ENCODE measurements at regions not wholly inside any gene's neighbourhood (a gene's known extent, or its start where the extent isn't known, plus 50 kb on each side); places are given as distances from the start of the nearest gene placed in this dataset.

GRCh38 chr2:66789741-66790140, 354.8 kb downstream of the MEIS1 start:
- no peak overlapping the region for H3K4me3 ChIP-seq (ENCODE audit: low read length in 2 of 2)
- H3K36me3 ChIP-seq (ENCODE audit: control insufficient read depth in 2 of 2, insufficient read depth in 2 of 2, low read length in 2 of 2), result no peaks in the 10 kb centered on the region
- no peak overlapping the region for H3K27ac ChIP-seq (ENCODE audit: low read depth in 2 of 2, low read length in 2 of 2)
- H3K4me1 ChIP-seq (ENCODE audit: control insufficient read depth in 2 of 2, insufficient read depth in 2 of 2, low read length in 2 of 2), result no peaks in the 10 kb centered on the region
- no peak overlapping the region for H3K9ac ChIP-seq (ENCODE audit: low read depth in 1 of 2, low read length in 2 of 2)
- H3K9me3 ChIP-seq (ENCODE audit: control insufficient read depth in 2 of 2, low read length in 2 of 2), result no peaks in the 10 kb centered on the region
- no peaks in the 10 kb centered on the region for H3K27me3 ChIP-seq (ENCODE audit: control insufficient read depth in 2 of 2, insufficient read depth in 2 of 2, low read length in 2 of 2)

- Histone ChIP-seq H3K27ac (ENCODE audit: low read depth in 2 of 2, low read length in 2 of 2) (no peak overlapping the region), H3K4me1 (ENCODE audit: control insufficient read depth in 2 of 2, insufficient read depth in 2 of 2, low read length in 2 of 2) (no peaks in the 10 kb centered on the region), H3K27me3 (ENCODE audit: control insufficient read depth in 2 of 2, insufficient read depth in 2 of 2, low read length in 2 of 2) (no peaks in the 10 kb centered on the region), H3K9me3 (ENCODE audit: control insufficient read depth in 2 of 2, low read length in 2 of 2) (no peaks in the 10 kb centered on the region), H3K4me3 (ENCODE audit: low read length in 2 of 2) (no peak overlapping the region), H3K36me3 (ENCODE audit: control insufficient read depth in 2 of 2, insufficient read depth in 2 of 2, low read length in 2 of 2) (no peaks in the 10 kb centered on the region), H3K9ac (ENCODE audit: low read depth in 1 of 2, low read length in 2 of 2) (no peak overlapping the region)
Observed at GRCh38 chr2:66790651-66791181, 355.8 kb downstream of the MEIS1 start.

GRCh38 chr2:66794070-66794469, 359.1 kb downstream of the MEIS1 start:
- no peak overlapping the region for H3K27ac ChIP-seq (ENCODE audit: low read depth in 2 of 2, low read length in 2 of 2)
- no peaks in the 10 kb centered on the region for H3K27me3 ChIP-seq (ENCODE audit: control insufficient read depth in 2 of 2, insufficient read depth in 2 of 2, low read length in 2 of 2)
- no peaks in the 10 kb centered on the region for H3K4me1 ChIP-seq (ENCODE audit: control insufficient read depth in 2 of 2, insufficient read depth in 2 of 2, low read length in 2 of 2)
- H3K9ac ChIP-seq (ENCODE audit: low read depth in 1 of 2, low read length in 2 of 2), result no peak overlapping the region
- H3K4me3 ChIP-seq (ENCODE audit: low read length in 2 of 2), result no peak overlapping the region
- H3K36me3 ChIP-seq (ENCODE audit: control insufficient read depth in 2 of 2, insufficient read depth in 2 of 2, low read length in 2 of 2), result no peaks in the 10 kb centered on the region
- no peaks in the 10 kb centered on the region for H3K9me3 ChIP-seq (ENCODE audit: control insufficient read depth in 2 of 2, low read length in 2 of 2)

- H3K36me3 ChIP-seq (ENCODE audit: control insufficient read depth in 2 of 2, insufficient read depth in 2 of 2, low read length in 2 of 2), result no peaks in the 10 kb centered on the region
- no peak overlapping the region for H3K4me3 ChIP-seq (ENCODE audit: low read length in 2 of 2)
- H3K27ac ChIP-seq (ENCODE audit: low read depth in 2 of 2, low read length in 2 of 2), result no peak overlapping the region
- H3K9ac ChIP-seq (ENCODE audit: low read depth in 1 of 2, low read length in 2 of 2), result no peak overlapping the region
- no peaks in the 10 kb centered on the region for H3K27me3 ChIP-seq (ENCODE audit: control insufficient read depth in 2 of 2, insufficient read depth in 2 of 2, low read length in 2 of 2)
- no peaks in the 10 kb centered on the region for H3K4me1 ChIP-seq (ENCODE audit: control insufficient read depth in 2 of 2, insufficient read depth in 2 of 2, low read length in 2 of 2)
- no peaks in the 10 kb centered on the region for H3K9me3 ChIP-seq (ENCODE audit: control insufficient read depth in 2 of 2, low read length in 2 of 2)
Observed at GRCh38 chr2:66794551-66794950, 359.6 kb downstream of the MEIS1 start.

- Histone ChIP-seq H3K27ac (ENCODE audit: low read depth in 2 of 2, low read length in 2 of 2) (no peak overlapping the region), H3K4me1 (ENCODE audit: control insufficient read depth in 2 of 2, insufficient read depth in 2 of 2, low read length in 2 of 2) (no peaks in the 10 kb centered on the region), H3K4me3 (ENCODE audit: low read length in 2 of 2) (no peak overlapping the region), H3K36me3 (ENCODE audit: control insufficient read depth in 2 of 2, insufficient read depth in 2 of 2, low read length in 2 of 2) (no peaks in the 10 kb centered on the region), H3K27me3 (ENCODE audit: control insufficient read depth in 2 of 2, insufficient read depth in 2 of 2, low read length in 2 of 2) (no peaks in the 10 kb centered on the region), H3K9me3 (ENCODE audit: control insufficient read depth in 2 of 2, low read length in 2 of 2) (no peaks in the 10 kb centered on the region), H3K9ac (ENCODE audit: low read depth in 1 of 2, low read length in 2 of 2) (no peak overlapping the region)
Observed at GRCh38 chr2:66802877-66803276, 368.0 kb downstream of the MEIS1 start.

- Histone ChIP-seq H3K9me3 (ENCODE audit: control insufficient read depth in 2 of 2, low read length in 2 of 2) (no peaks in the 10 kb centered on the region), H3K4me3 (ENCODE audit: low read length in 2 of 2) (no peak overlapping the region), H3K36me3 (ENCODE audit: control insufficient read depth in 2 of 2, insufficient read depth in 2 of 2, low read length in 2 of 2) (no peaks in the 10 kb centered on the region), H3K27me3 (ENCODE audit: control insufficient read depth in 2 of 2, insufficient read depth in 2 of 2, low read length in 2 of 2) (no peaks in the 10 kb centered on the region), H3K4me1 (ENCODE audit: control insufficient read depth in 2 of 2, insufficient read depth in 2 of 2, low read length in 2 of 2) (no peaks in the 10 kb centered on the region), H3K9ac (ENCODE audit: low read depth in 1 of 2, low read length in 2 of 2) (no peak overlapping the region), H3K27ac (ENCODE audit: low read depth in 2 of 2, low read length in 2 of 2) (no peak overlapping the region)
Observed at GRCh38 chr2:66803726-66804125, 368.8 kb downstream of the MEIS1 start.

GRCh38 chr2:66805016-66805865, 370.3 kb downstream of the MEIS1 start:
- Histone ChIP-seq H3K36me3 (ENCODE audit: control insufficient read depth in 2 of 2, insufficient read depth in 2 of 2, low read length in 2 of 2) (no peaks in the 10 kb centered on the region), H3K9ac (ENCODE audit: low read depth in 1 of 2, low read length in 2 of 2) (no peak overlapping the region), H3K27me3 (ENCODE audit: control insufficient read depth in 2 of 2, insufficient read depth in 2 of 2, low read length in 2 of 2) (no peaks in the 10 kb centered on the region), H3K4me3 (ENCODE audit: low read length in 2 of 2) (no peak overlapping the region), H3K9me3 (ENCODE audit: control insufficient read depth in 2 of 2, low read length in 2 of 2) (no peaks in the 10 kb centered on the region), H3K4me1 (ENCODE audit: control insufficient read depth in 2 of 2, insufficient read depth in 2 of 2, low read length in 2 of 2) (no peaks in the 10 kb centered on the region), H3K27ac (ENCODE audit: low read depth in 2 of 2, low read length in 2 of 2) (no peak overlapping the region)

- Histone ChIP-seq H3K4me3 (ENCODE audit: low read length in 2 of 2) (no peak overlapping the region), H3K9ac (ENCODE audit: low read depth in 1 of 2, low read length in 2 of 2) (no peak overlapping the region), H3K27me3 (ENCODE audit: control insufficient read depth in 2 of 2, insufficient read depth in 2 of 2, low read length in 2 of 2) (no peaks in the 10 kb centered on the region), H3K4me1 (ENCODE audit: control insufficient read depth in 2 of 2, insufficient read depth in 2 of 2, low read length in 2 of 2) (no peaks in the 10 kb centered on the region), H3K36me3 (ENCODE audit: control insufficient read depth in 2 of 2, insufficient read depth in 2 of 2, low read length in 2 of 2) (no peaks in the 10 kb centered on the region), H3K27ac (ENCODE audit: low read depth in 2 of 2, low read length in 2 of 2) (no peak overlapping the region), H3K9me3 (ENCODE audit: control insufficient read depth in 2 of 2, low read length in 2 of 2) (no peaks in the 10 kb centered on the region)
Observed at GRCh38 chr2:66805968-66806367, 371.0 kb downstream of the MEIS1 start.

GRCh38 chr2:66813525-66813924, 378.6 kb downstream of the MEIS1 start:
- Histone ChIP-seq H3K27me3 (ENCODE audit: control insufficient read depth in 2 of 2, insufficient read depth in 2 of 2, low read length in 2 of 2) (no peaks in the 10 kb centered on the region), H3K9me3 (ENCODE audit: control insufficient read depth in 2 of 2, low read length in 2 of 2) (no peaks in the 10 kb centered on the region), H3K36me3 (ENCODE audit: control insufficient read depth in 2 of 2, insufficient read depth in 2 of 2, low read length in 2 of 2) (no peaks in the 10 kb centered on the region), H3K4me3 (ENCODE audit: low read length in 2 of 2) (no peak overlapping the region), H3K27ac (ENCODE audit: low read depth in 2 of 2, low read length in 2 of 2) (no peak overlapping the region), H3K4me1 (ENCODE audit: control insufficient read depth in 2 of 2, insufficient read depth in 2 of 2, low read length in 2 of 2) (no peaks in the 10 kb centered on the region), H3K9ac (ENCODE audit: low read depth in 1 of 2, low read length in 2 of 2) (no peak overlapping the region)

GRCh38 chr2:66813976-66814375, 379.1 kb downstream of the MEIS1 start:
- Histone ChIP-seq H3K27me3 (ENCODE audit: control insufficient read depth in 2 of 2, insufficient read depth in 2 of 2, low read length in 2 of 2) (no peaks in the 10 kb centered on the region), H3K4me3 (ENCODE audit: low read length in 2 of 2) (no peak overlapping the region), H3K9ac (ENCODE audit: low read depth in 1 of 2, low read length in 2 of 2) (no peak overlapping the region), H3K4me1 (ENCODE audit: control insufficient read depth in 2 of 2, insufficient read depth in 2 of 2, low read length in 2 of 2) (no peaks in the 10 kb centered on the region), H3K36me3 (ENCODE audit: control insufficient read depth in 2 of 2, insufficient read depth in 2 of 2, low read length in 2 of 2) (no peaks in the 10 kb centered on the region), H3K27ac (ENCODE audit: low read depth in 2 of 2, low read length in 2 of 2) (no peak overlapping the region), H3K9me3 (ENCODE audit: control insufficient read depth in 2 of 2, low read length in 2 of 2) (no peaks in the 10 kb centered on the region)

All from mucosa of rectum (tissue), 2 donors.